Gastrocnemius medialis (tissue), 4 donors: ENCODE measurements at regions not wholly inside any gene's neighbourhood (a gene's known extent, or its start where the extent isn't known, plus 50 kb on each side); places are given as distances from the start of the nearest gene placed in this dataset.

ENCODE experiments used
- POLR2A ChIP-seq, 2 donors: fragments of 450-650 bp; IDR thresholded peaks; one replicate each; pipeline ENCODE4 v1.6.1; 2017; ENCODE audit warnings: antibody characterized with exemption in 2 of 2, mild to moderate bottlenecking in 2 of 2, moderate library complexity in 2 of 2
- TF ChIP-seq, protein P1 (sequence below), 5 experiments: fragments of 450-650 bp in 3 of 5; fragments of 200-600 bp in 2 of 5; sonication (generic) in 2 of 5; IDR thresholded peaks in 4 of 5; conservative IDR thresholded peaks in 1 of 5; 1 replicate in 4 of 5; 2 replicates in 1 of 5; pipeline ENCODE4 v1.5.1; 2016 to 2019; ENCODE audit warnings: antibody characterized with exemption in 5 of 5, mild to moderate bottlenecking in 3 of 5, moderate library complexity in 3 of 5

DNA sequence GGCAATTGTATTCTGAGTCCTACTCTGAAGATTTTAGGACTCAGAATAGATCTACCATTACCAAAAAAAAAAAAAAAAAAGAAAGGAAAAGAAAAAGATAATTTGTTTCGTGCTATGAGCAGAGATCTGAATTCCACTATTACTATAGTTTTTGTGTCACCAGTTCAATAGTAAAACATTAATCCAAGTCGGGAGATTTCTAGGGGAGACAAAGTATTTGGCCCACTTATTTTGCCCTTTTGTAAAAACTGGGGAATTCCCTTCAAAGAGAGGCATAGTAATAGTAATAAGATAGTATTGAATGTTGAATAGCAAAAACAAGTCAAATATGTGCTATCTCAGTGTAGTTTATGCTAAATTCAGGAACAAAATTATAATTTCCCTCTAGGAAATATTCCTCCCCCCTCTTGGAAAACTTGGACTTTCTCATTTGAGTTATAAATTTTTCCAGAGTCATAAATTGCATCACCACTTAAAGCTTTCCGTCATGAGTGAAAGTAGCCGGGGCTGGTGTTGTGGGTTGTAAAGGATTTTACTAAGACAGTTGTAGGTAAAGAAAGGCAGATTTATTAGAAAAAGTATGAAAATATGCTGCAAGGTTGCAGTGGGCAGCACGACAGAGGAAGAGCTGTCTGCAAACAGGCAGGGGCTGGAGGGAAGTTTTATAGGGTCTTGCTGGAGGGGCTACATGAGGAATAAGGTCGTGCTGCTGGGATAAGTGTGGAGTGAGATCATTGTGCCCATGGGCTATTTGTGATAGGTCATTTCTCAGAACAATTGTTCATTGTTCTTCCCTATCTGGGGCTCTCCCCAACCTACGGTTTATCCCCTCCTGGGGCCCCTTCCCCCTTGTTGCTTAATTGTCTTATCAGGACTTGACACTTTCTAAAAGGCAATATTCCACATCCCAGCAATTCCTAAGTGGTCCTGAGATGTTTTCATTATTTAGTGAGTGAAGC, 1009.9 kb downstream of the PLA2G4A start:
- TF ChIP-seq, protein P1, sequence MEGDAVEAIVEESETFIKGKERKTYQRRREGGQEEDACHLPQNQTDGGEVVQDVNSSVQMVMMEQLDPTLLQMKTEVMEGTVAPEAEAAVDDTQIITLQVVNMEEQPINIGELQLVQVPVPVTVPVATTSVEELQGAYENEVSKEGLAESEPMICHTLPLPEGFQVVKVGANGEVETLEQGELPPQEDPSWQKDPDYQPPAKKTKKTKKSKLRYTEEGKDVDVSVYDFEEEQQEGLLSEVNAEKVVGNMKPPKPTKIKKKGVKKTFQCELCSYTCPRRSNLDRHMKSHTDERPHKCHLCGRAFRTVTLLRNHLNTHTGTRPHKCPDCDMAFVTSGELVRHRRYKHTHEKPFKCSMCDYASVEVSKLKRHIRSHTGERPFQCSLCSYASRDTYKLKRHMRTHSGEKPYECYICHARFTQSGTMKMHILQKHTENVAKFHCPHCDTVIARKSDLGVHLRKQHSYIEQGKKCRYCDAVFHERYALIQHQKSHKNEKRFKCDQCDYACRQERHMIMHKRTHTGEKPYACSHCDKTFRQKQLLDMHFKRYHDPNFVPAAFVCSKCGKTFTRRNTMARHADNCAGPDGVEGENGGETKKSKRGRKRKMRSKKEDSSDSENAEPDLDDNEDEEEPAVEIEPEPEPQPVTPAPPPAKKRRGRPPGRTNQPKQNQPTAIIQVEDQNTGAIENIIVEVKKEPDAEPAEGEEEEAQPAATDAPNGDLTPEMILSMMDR (IDR thresholded peaks at IDR 0.05 in 4 of 5, conservative IDR thresholded peaks at IDR 0.05 in 1 of 5): no peak
- TF ChIP-seq POLR2A (IDR thresholded peaks at IDR 0.05): no peak
